ENCODE measurements at regions not wholly inside any gene's neighbourhood (a gene's known extent, or its start where the extent isn't known, plus 50 kb on each side); places are given as distances from the start of the nearest gene placed in this dataset.

GRCh38 chr2:5175231-5175630 is 517.0 kb upstream of the SOX11 start:
- intact Hi-C loops (cut with micrococcal nuclease), result no loop called here
- CTCF ChIA-PET, result interaction anchor here (0.7 kb wide), 1 partner anchor 141 kb away, joined by 3 read pairs; no protein-coding TSS in a partner anchor
- Mint-ChIP-seq H3K4me3 (ENCODE audit: unreplicated experiment) (no peak overlapping the region), H3K27ac (ENCODE audit: low read depth, unreplicated experiment) (no peak overlapping the region), H3K36me3 (ENCODE audit: insufficient read depth, unreplicated experiment) (no peaks in the 10 kb centered on the region), H3K4me1 (ENCODE audit: insufficient read depth, unreplicated experiment) (peaks cover 7% of the 10 kb centered on the region), H3K9me3 (ENCODE audit: unreplicated experiment) (no peaks in the 10 kb centered on the region), H3K27me3 (ENCODE audit: insufficient read depth, unreplicated experiment) (no peaks in the 10 kb centered on the region)
- BruUV-seq (replicated peaks), result no TSS peak
- TF ChIP-seq, protein P1, sequence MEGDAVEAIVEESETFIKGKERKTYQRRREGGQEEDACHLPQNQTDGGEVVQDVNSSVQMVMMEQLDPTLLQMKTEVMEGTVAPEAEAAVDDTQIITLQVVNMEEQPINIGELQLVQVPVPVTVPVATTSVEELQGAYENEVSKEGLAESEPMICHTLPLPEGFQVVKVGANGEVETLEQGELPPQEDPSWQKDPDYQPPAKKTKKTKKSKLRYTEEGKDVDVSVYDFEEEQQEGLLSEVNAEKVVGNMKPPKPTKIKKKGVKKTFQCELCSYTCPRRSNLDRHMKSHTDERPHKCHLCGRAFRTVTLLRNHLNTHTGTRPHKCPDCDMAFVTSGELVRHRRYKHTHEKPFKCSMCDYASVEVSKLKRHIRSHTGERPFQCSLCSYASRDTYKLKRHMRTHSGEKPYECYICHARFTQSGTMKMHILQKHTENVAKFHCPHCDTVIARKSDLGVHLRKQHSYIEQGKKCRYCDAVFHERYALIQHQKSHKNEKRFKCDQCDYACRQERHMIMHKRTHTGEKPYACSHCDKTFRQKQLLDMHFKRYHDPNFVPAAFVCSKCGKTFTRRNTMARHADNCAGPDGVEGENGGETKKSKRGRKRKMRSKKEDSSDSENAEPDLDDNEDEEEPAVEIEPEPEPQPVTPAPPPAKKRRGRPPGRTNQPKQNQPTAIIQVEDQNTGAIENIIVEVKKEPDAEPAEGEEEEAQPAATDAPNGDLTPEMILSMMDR (IDR thresholded peaks at IDR 0.05; ENCODE audit: unreplicated experiment), result no peak
- DNase-seq (ENCODE audit: unreplicated experiment), result no peak
- POLR2A ChIA-PET, result interaction anchor here (0.6 to 1.1 kb wide), 3 partner anchors 10 to 18 kb away, joined by 3 to 4 read pairs (median 4); no protein-coding TSS in a partner anchor

GRCh38 chr2:5176764-5177163 is 515.4 kb upstream of the SOX11 start:
- H3K4me3 Mint-ChIP-seq (ENCODE audit: unreplicated experiment), result no peak overlapping the region
- no peak overlapping the region for H3K27ac Mint-ChIP-seq (ENCODE audit: low read depth, unreplicated experiment)
- ChIA-PET CTCF (interaction anchor here (0.8 kb wide), 1 partner anchor 126 kb away, joined by 3 read pairs; no protein-coding TSS in a partner anchor), POLR2A (no interaction called here)
- peak; percentile 3 for DNase-seq (ENCODE audit: unreplicated experiment)
- TF ChIP-seq, protein P1 (IDR thresholded peaks at IDR 0.05; ENCODE audit: unreplicated experiment), result no peak
- BruUV-seq (replicated peaks), result no TSS peak
- intact Hi-C loops (cut with micrococcal nuclease), result no loop called here
- H3K36me3 Mint-ChIP-seq (ENCODE audit: insufficient read depth, unreplicated experiment), result no peaks in the 10 kb centered on the region
- peaks cover 7% of the 10 kb centered on the region for H3K4me1 Mint-ChIP-seq (ENCODE audit: insufficient read depth, unreplicated experiment)
- no peaks in the 10 kb centered on the region for H3K27me3 Mint-ChIP-seq (ENCODE audit: insufficient read depth, unreplicated experiment)
- H3K9me3 Mint-ChIP-seq (ENCODE audit: unreplicated experiment), result no peaks in the 10 kb centered on the region

DNA sequence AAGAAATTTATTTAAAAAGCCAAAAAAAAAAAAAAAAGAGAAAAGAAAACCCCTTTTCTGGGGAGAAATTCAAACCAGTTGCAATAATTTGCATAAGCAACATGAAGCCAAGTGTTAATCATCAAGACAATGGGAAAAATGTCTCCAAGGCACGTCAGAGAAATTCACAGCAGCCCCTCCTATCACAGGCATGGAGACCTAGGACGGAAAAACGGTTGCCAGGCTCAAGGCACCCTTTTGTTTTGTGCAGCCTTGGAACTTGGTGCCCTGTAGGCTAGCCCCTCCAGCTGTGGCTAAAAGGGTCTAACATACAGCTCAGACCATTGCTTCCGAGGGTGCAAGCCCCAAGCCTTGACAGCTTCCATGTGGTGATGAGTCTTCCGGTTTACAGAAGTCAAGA is 509.2 kb upstream of the SOX11 start:
- H3K27ac Mint-ChIP-seq (ENCODE audit: low read depth, unreplicated experiment), result no peak overlapping the region
- no peaks in the 10 kb centered on the region for H3K27me3 Mint-ChIP-seq (ENCODE audit: insufficient read depth, unreplicated experiment)
- DNase-seq (ENCODE audit: unreplicated experiment), result no peak
- peaks cover 4% of the 10 kb centered on the region for H3K9me3 Mint-ChIP-seq (ENCODE audit: unreplicated experiment)
- intact Hi-C loops (cut with micrococcal nuclease), result no loop called here
- ChIA-PET CTCF (no interaction called here), POLR2A (no interaction called here)
- H3K36me3 Mint-ChIP-seq (ENCODE audit: insufficient read depth, unreplicated experiment), result no peaks in the 10 kb centered on the region
- TF ChIP-seq, protein P1 (IDR thresholded peaks at IDR 0.05; ENCODE audit: unreplicated experiment), result no peak
- no TSS peak for BruUV-seq (replicated peaks)
- no peak overlapping the region for H3K4me3 Mint-ChIP-seq (ENCODE audit: unreplicated experiment)
- no peaks in the 10 kb centered on the region for H3K4me1 Mint-ChIP-seq (ENCODE audit: insufficient read depth, unreplicated experiment)

- intact Hi-C loops (cut with micrococcal nuclease), result no loop called here
- Mint-ChIP-seq H3K36me3 (ENCODE audit: insufficient read depth, unreplicated experiment) (no peaks in the 10 kb centered on the region), H3K27ac (ENCODE audit: low read depth, unreplicated experiment) (no peak overlapping the region), H3K9me3 (ENCODE audit: unreplicated experiment) (peaks cover 4% of the 10 kb centered on the region), H3K4me3 (ENCODE audit: unreplicated experiment) (no peak overlapping the region), H3K27me3 (ENCODE audit: insufficient read depth, unreplicated experiment) (no peaks in the 10 kb centered on the region), H3K4me1 (ENCODE audit: insufficient read depth, unreplicated experiment) (no peaks in the 10 kb centered on the region)
- CTCF ChIA-PET, result no interaction called here
- TF ChIP-seq, protein P1 (IDR thresholded peaks at IDR 0.05; ENCODE audit: unreplicated experiment), result no peak
- POLR2A ChIA-PET, result no interaction called here
- DNase-seq (ENCODE audit: unreplicated experiment), result no peak
- BruUV-seq (replicated peaks), result no TSS peak
Observed at GRCh38 chr2:5187283-5187682, 504.9 kb upstream of the SOX11 start.
